HCT116 (cell line): ENCODE measurements at regions not wholly inside any gene's neighbourhood (a gene's known extent, or its start where the extent isn't known, plus 50 kb on each side); places are given as distances from the start of the nearest gene placed in this dataset.

ENCODE experiments used
- ATAC-seq: fragments of 200-7000 bp; cut with Tn5 transposase; 2 replicates; pipeline ENCODE4 v1.9.1; 2020; ENCODE audit warnings: mild to moderate bottlenecking, moderate library complexity
- BruUV-seq: library from RNA; stranded (reverse); fragments of 400-500 nt; replicated peaks from 2 replicates; lab custom pipeline; 2021; lab: Mats Ljungman, UMichigan
- CTCF ChIA-PET: fragments of 300-600 bp; sonication (Branson Sonifier 250); formaldehyde crosslinking; loops from one replicate; lab custom pipeline; 2021; ENCODE audit warnings: antibody characterized with exemption; lab: Charles Lee
- POLR2A ChIA-PET: fragments of 300-600, 350-600 bp; sonication (Branson Sonifier 250); formaldehyde crosslinking; loops from one replicate; lab custom pipeline; 2021; ENCODE audit warnings: antibody characterized with exemption; lab: Charles Lee
- RAD21 ChIA-PET, 2 experiments: fragments of 300-600 bp; sonication (Branson Sonifier 250); formaldehyde crosslinking; loops; one replicate each; lab custom pipeline; 2023; ENCODE audit warnings: low total read pairs in 2 of 2; ENCODE audit not compliant: uncharacterized antibody in 2 of 2, unreplicated experiment in 2 of 2, low non-redundant PET in 1 of 2; lab: Charles Lee
- DNase-seq: peaks from one replicate; pipeline ENCODE4 v3.0.0-alpha.2; 2010; ENCODE audit warnings: low read depth, low spot score
- H2AFZ ChIP-seq: fragments of 200-600 bp; shearing (Covaris generic), sonication (generic); 2 replicates; pipeline ENCODE4 v1.6.1; 2017; ENCODE audit warnings: low read depth, mixed run types, mixed read lengths, antibody characterized with exemption, low read length; ENCODE audit not compliant: poor library complexity, severe bottlenecking
- H3K27ac ChIP-seq: 2 replicates; pipeline ENCODE4 v1.5.1; 2012; ENCODE audit warnings: low read depth, low read length
- H3K27me3 ChIP-seq: fragments of 200-600 bp; sonication (generic); 2 replicates; pipeline ENCODE4 v1.6.1; 2016; ENCODE audit warnings: mixed run types, low read length, mixed read lengths; ENCODE audit not compliant: insufficient read depth
- H3K36me3 ChIP-seq, 2 experiments: fragments of 200-500 bp in 1 of 2; fragments of 200-600 bp in 1 of 2; sonication (Bioruptor generic) in 1 of 2; sonication (generic) in 1 of 2; 2 replicates each; pipeline versions ENCODE4 v1.5.1 to v1.6.1; 2014 to 2016; ENCODE audit warnings: low read length in 2 of 2, inconsistent platforms in 1 of 2, mixed read lengths in 1 of 2, mixed run types in 1 of 2; ENCODE audit not compliant: insufficient read depth in 2 of 2, control insufficient read depth in 1 of 2
- H3K4me1 ChIP-seq, 2 experiments: fragments of 200-600 bp in 1 of 2; sonication (generic) in 1 of 2; 2 replicates each; pipeline versions ENCODE4 v1.5.1 to v1.6.1; 2012 to 2017; ENCODE audit warnings: low read length in 2 of 2, inconsistent platforms in 1 of 2, mild to moderate bottlenecking in 1 of 2, mixed read lengths in 1 of 2, mixed run types in 1 of 2, moderate library complexity in 1 of 2; ENCODE audit not compliant: insufficient read depth in 2 of 2, control insufficient read depth in 1 of 2
- H3K4me2 ChIP-seq: fragments of 200-600 bp; sonication (generic); 2 replicates; pipeline ENCODE4 v1.6.1; 2017; ENCODE audit warnings: mixed run types, low read length, mixed read lengths
- H3K4me3 ChIP-seq, 2 experiments: fragments of 200-600 bp in 1 of 2; sonication (generic) in 1 of 2; replicated peaks in 1 of 2; 2 replicates each; pipeline ENCODE4 v1.5.1; 2011 to 2016; ENCODE audit warnings: low read length in 2 of 2, control low read depth in 1 of 2, low read depth in 1 of 2, mild to moderate bottlenecking in 1 of 2, mixed read lengths in 1 of 2, mixed run types in 1 of 2
- H3K79me2 ChIP-seq: fragments of 200-600 bp; sonication (generic); 2 replicates; pipeline ENCODE4 v1.6.1; 2017; ENCODE audit warnings: mild to moderate bottlenecking, mixed run types, low read length, moderate library complexity, mixed read lengths; ENCODE audit not compliant: insufficient read depth
- H3K9ac ChIP-seq: fragments of 200-600 bp; sonication (generic); 2 replicates; pipeline ENCODE4 v1.6.1; 2016; ENCODE audit warnings: low read length, mixed read lengths
- H3K9me2 ChIP-seq: fragments of 200-600 bp; sonication (generic), shearing (Covaris generic); 2 replicates; pipeline ENCODE4 v1.6.1; 2017; ENCODE audit warnings: mixed run types, mild to moderate bottlenecking, moderate library complexity; ENCODE audit not compliant: insufficient read depth
- H3K9me3 ChIP-seq, 2 experiments: fragments of 200-500 bp in 1 of 2; fragments of 200-600 bp in 1 of 2; sonication (Bioruptor generic) in 1 of 2; sonication (generic) in 1 of 2; 2 replicates each; pipeline ENCODE4 v1.6.1; 2014 to 2017; ENCODE audit warnings: low read length in 2 of 2, mixed read lengths in 2 of 2, inconsistent platforms in 1 of 2, low read depth in 1 of 2, mild to moderate bottlenecking in 1 of 2, mixed run types in 1 of 2, moderate library complexity in 1 of 2; ENCODE audit not compliant: control insufficient read depth in 1 of 2, insufficient read depth in 1 of 2
- H4K20me1 ChIP-seq: fragments of 200-600 bp; sonication (generic), shearing (Covaris generic); 2 replicates; pipeline ENCODE4 v1.6.1; 2017; ENCODE audit warnings: mixed run types, mild to moderate bottlenecking, moderate library complexity; ENCODE audit not compliant: insufficient read depth
- CEBPB ChIP-seq: IDR thresholded peaks from 2 replicates; pipeline ENCODE4 v1.6.1; 2012; ENCODE audit warnings: low read depth
- EGR1 ChIP-seq: IDR thresholded peaks from 2 replicates; pipeline ENCODE4 v1.6.1; 2012; ENCODE audit warnings: low read depth
- ELF1 ChIP-seq: IDR thresholded peaks from 2 replicates; pipeline ENCODE4 v1.6.1; 2012; ENCODE audit warnings: low read depth, borderline replicate concordance
- EZH2phosphoT487 ChIP-seq: fragments of 200-600 bp; IDR thresholded peaks from 2 replicates; pipeline ENCODE4 v1.6.1; 2018; ENCODE audit warnings: antibody characterized with exemption, borderline replicate concordance
- FOSL1 ChIP-seq: IDR thresholded peaks from 2 replicates; pipeline ENCODE4 v1.6.1; 2012; ENCODE audit warnings: low read depth
- JUND ChIP-seq: IDR thresholded peaks from 2 replicates; pipeline ENCODE4 v1.6.1; 2012
- MAX ChIP-seq: IDR thresholded peaks from 2 replicates; pipeline ENCODE4 v1.6.1; 2012
- POLR2A ChIP-seq: IDR thresholded peaks from 2 replicates; pipeline ENCODE4 v1.7.0; 2011; ENCODE audit warnings: borderline replicate concordance; ENCODE audit not compliant: insufficient read depth, insufficient read length; ENCODE audit errors: extremely low read depth
- POLR2AphosphoS5 ChIP-seq: IDR thresholded peaks from 2 replicates; pipeline ENCODE4 v1.6.1; 2011; ENCODE audit warnings: mild to moderate bottlenecking, low read depth, low read length, moderate library complexity
- RAD21 ChIP-seq: IDR thresholded peaks from 2 replicates; pipeline ENCODE4 v1.6.1; 2012; ENCODE audit warnings: low read depth, mild to moderate bottlenecking
- REST ChIP-seq: IDR thresholded peaks from 2 replicates; pipeline ENCODE4 v1.6.1; 2012; ENCODE audit warnings: low read depth
- SIN3A ChIP-seq: IDR thresholded peaks from 2 replicates; pipeline ENCODE4 v1.6.1; 2012; ENCODE audit warnings: low read depth
- SP1 ChIP-seq: IDR thresholded peaks from 2 replicates; pipeline ENCODE4 v1.6.1; 2012; ENCODE audit warnings: low read depth
- SRF ChIP-seq: IDR thresholded peaks from 2 replicates; pipeline ENCODE4 v1.6.1; 2012; ENCODE audit warnings: low read depth
- YY1 ChIP-seq: IDR thresholded peaks from 2 replicates; pipeline ENCODE4 v1.6.1; 2011; ENCODE audit warnings: low read length, low read depth, moderate library complexity, mild to moderate bottlenecking; ENCODE audit not compliant: insufficient replicate concordance; ENCODE audit errors: extremely low read depth
- ZBTB33 ChIP-seq: IDR thresholded peaks from 2 replicates; pipeline ENCODE4 v1.6.1; 2011; ENCODE audit warnings: mild to moderate bottlenecking, low read length, moderate library complexity; ENCODE audit not compliant: insufficient replicate concordance; ENCODE audit errors: extremely low read depth
- ZFX ChIP-seq: fragments of 450-650 bp; IDR thresholded peaks from 2 replicates; pipeline ENCODE4 v1.6.1; 2017
- ZNF274 ChIP-seq: fragments of 200-500 bp; sonication (Bioruptor generic); IDR thresholded peaks from 2 replicates; pipeline ENCODE4 v1.6.1; 2014; ENCODE audit warnings: mild to moderate bottlenecking, low read depth, low read length, inconsistent platforms
- intact Hi-C: fragments of 100-400 bp; cut with micrococcal nuclease; formaldehyde crosslinking; loops from 2 replicates; pipeline ENCODE4 v1.10.0; 2022
- TF ChIP-seq, protein P1 (sequence below): IDR thresholded peaks from 2 replicates; pipeline ENCODE4 v1.6.1; 2012
- TF ChIP-seq, protein P2 (sequence below), 3 experiments: fragments of 200-600 bp in 1 of 3; sonication (generic) in 1 of 3; IDR thresholded peaks in 2 of 3; conservative IDR thresholded peaks in 1 of 3; 2 replicates each; pipeline ENCODE4 v1.5.1; 2012 to 2017; ENCODE audit warnings: low read depth in 2 of 3, low read length in 2 of 3, antibody characterized with exemption in 1 of 3, borderline replicate concordance in 1 of 3, control low read depth in 1 of 3, mild to moderate bottlenecking in 1 of 3, mixed read lengths in 1 of 3, mixed run types in 1 of 3, moderate library complexity in 1 of 3; ENCODE audit not compliant: insufficient read depth in 1 of 3

DNA sequence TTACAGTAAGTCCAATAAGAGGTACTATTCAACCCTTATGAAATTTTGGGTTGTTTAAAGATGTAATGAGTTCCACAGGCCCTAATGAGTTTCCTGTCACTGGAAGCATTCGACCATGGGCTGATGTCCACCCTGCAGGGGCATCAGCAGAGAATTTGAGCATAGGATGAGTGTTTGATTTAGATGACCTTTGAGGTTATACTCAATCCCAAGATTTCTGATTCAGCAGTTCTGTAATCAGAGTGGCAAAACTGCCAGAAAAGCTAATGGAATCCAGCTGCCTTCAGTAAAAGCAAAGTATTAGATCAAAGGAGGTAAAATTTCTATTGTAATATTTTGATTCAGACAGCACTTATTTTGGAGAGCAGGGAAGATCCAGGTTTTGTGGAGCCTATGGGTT lies 68.3 kb downstream of the COX7C start:
- BruUV-seq: no TSS peak

More for the DNA sequence above, 68.3 kb downstream of the COX7C start:
- H3K9ac ChIP-seq: no peak overlapping the region
- no peaks in the 10 kb centered on the region for H3K27me3 ChIP-seq
- RAD21 ChIA-PET: no interaction called here
- TF ChIP-seq REST (no peak), JUND (no peak), MAX (no peak), CEBPB (no peak), EZH2phosphoT487 (no peak), SRF (no peak), POLR2AphosphoS5 (no peak), ELF1 (no peak), POLR2A (no peak), YY1 (no peak), SP1 (no peak), ZNF274 (no peak), ZFX (no peak), EGR1 (no peak), FOSL1 (no peak), ZBTB33 (no peak), RAD21 (no peak), SIN3A (no peak)
- TF ChIP-seq, protein P1, sequence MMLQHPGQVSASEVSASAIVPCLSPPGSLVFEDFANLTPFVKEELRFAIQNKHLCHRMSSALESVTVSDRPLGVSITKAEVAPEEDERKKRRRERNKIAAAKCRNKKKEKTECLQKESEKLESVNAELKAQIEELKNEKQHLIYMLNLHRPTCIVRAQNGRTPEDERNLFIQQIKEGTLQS: no peak
- TF ChIP-seq, protein P2, sequence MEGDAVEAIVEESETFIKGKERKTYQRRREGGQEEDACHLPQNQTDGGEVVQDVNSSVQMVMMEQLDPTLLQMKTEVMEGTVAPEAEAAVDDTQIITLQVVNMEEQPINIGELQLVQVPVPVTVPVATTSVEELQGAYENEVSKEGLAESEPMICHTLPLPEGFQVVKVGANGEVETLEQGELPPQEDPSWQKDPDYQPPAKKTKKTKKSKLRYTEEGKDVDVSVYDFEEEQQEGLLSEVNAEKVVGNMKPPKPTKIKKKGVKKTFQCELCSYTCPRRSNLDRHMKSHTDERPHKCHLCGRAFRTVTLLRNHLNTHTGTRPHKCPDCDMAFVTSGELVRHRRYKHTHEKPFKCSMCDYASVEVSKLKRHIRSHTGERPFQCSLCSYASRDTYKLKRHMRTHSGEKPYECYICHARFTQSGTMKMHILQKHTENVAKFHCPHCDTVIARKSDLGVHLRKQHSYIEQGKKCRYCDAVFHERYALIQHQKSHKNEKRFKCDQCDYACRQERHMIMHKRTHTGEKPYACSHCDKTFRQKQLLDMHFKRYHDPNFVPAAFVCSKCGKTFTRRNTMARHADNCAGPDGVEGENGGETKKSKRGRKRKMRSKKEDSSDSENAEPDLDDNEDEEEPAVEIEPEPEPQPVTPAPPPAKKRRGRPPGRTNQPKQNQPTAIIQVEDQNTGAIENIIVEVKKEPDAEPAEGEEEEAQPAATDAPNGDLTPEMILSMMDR (IDR thresholded peaks at IDR 0.05 in 2 of 3, conservative IDR thresholded peaks at IDR 0.05 in 1 of 3; ENCODE audit: borderline replicate concordance in 1 of 3, insufficient read depth in 1 of 3, low read depth in 2 of 3, low read length in 2 of 3): no peak
- TF ChIP-seq, all 23 proteins: peak for 0
- POLR2A ChIA-PET: no interaction called here
- Histone ChIP-seq H3K27ac (no peak overlapping the region), H3K79me2 (no peaks in the 10 kb centered on the region), H3K4me1 (no peaks in the 10 kb centered on the region), H3K4me2 (no peak overlapping the region), H3K9me2 (no peaks in the 10 kb centered on the region), H4K20me1 (no peaks in the 10 kb centered on the region), H3K4me3 (no peak overlapping the region), H2AFZ (no peak overlapping the region), H3K36me3 (no peaks in the 10 kb centered on the region), H3K9me3 (no peaks in the 10 kb centered on the region)
- CTCF ChIA-PET: no interaction called here
- intact Hi-C loops: no loop called here
- ATAC-seq (no peak), DNase-seq (no peak)
